Breast epithelium (tissue), 4 donors: ENCODE measurements at regions not wholly inside any gene's neighbourhood (a gene's known extent, or its start where the extent isn't known, plus 50 kb on each side); places are given as distances from the start of the nearest gene placed in this dataset.

Source experiments
- DNase-seq, 2 donors: peaks; one replicate each; pipeline ENCODE4 v3.0.0-alpha.2; 2019; ENCODE audit warnings: low spot score in 2 of 2
- H3K27ac ChIP-seq, 2 donors: fragments of 200-600 bp; sonication (generic) in 1 of 2; one replicate each; pipeline ENCODE4 v1.5.1; 2016 to 2019; ENCODE audit warnings: mild to moderate bottlenecking in 1 of 2
- H3K27me3 ChIP-seq, 2 donors: fragments of 200-600 bp; sonication (generic) in 1 of 2; one replicate each; pipeline versions ENCODE4 v1.5.1 to v1.6.0; 2017 to 2019; ENCODE audit warnings: control low read depth in 1 of 2, mild to moderate bottlenecking in 1 of 2
- H3K36me3 ChIP-seq: fragments of 200-600 bp; one replicate; pipeline ENCODE4 v1.5.1; 2019
- H3K4me1 ChIP-seq, 2 donors: fragments of 200-600 bp; sonication (generic); one replicate each; pipeline ENCODE4 v1.5.1; 2016 to 2019; ENCODE audit warnings: control low read depth in 1 of 2
- H3K4me3 ChIP-seq, 3 donors: fragments of 200-600 bp; sonication (generic); 1 replicate in 2 of 3; 2 replicates in 1 of 3; pipeline ENCODE4 v1.5.1; 2016 to 2019; ENCODE audit warnings: mild to moderate bottlenecking in 3 of 3, moderate library complexity in 2 of 3
- H3K9me3 ChIP-seq, 2 donors: fragments of 200-600 bp; sonication (generic) in 1 of 2; one replicate each; pipeline ENCODE4 v1.5.1; 2016 to 2019; ENCODE audit warnings: control low read depth in 1 of 2
- CTCF ChIP-seq, 3 donors: fragments of 450-650 bp; IDR thresholded peaks; one replicate each; pipeline ENCODE4 v1.5.1; 2016 to 2017; ENCODE audit warnings: antibody characterized with exemption in 3 of 3, mild to moderate bottlenecking in 3 of 3, moderate library complexity in 3 of 3
- POLR2A ChIP-seq: fragments of 450-650 bp; IDR thresholded peaks from one replicate; pipeline ENCODE4 v1.6.1; 2016; ENCODE audit warnings: antibody characterized with exemption, mild to moderate bottlenecking, moderate library complexity
- POLR2AphosphoS5 ChIP-seq, 3 donors: sonication (generic); formaldehyde crosslinking; IDR thresholded peaks; one replicate each; pipeline ENCODE4 v1.6.1; 2017; ENCODE audit warnings: antibody characterized with exemption in 3 of 3
- intact Hi-C: fragments of 100-400 bp; cut with DNase I; formaldehyde crosslinking; loops from one replicate; pipeline ENCODE4 v1.15.1; 2023; ENCODE audit warnings: low total_unique reads

- H3K27me3 ChIP-seq, result no peaks in the 10 kb centered on the region
- H3K36me3 ChIP-seq, result no peaks in the 10 kb centered on the region
- H3K4me1 ChIP-seq, result no peaks in the 10 kb centered on the region
- no peak for DNase-seq
- TF ChIP-seq POLR2AphosphoS5 (IDR thresholded peaks at IDR 0.05), result no peak
- no peak for TF ChIP-seq POLR2A
- TF ChIP-seq CTCF (IDR thresholded peaks at IDR 0.05), result no peak
- intact Hi-C loops, result no loop called here
- H3K27ac ChIP-seq, result no peak overlapping the region
- H3K9me3 ChIP-seq, result no peaks in the 10 kb centered on the region
- H3K4me3 ChIP-seq, result no peak overlapping the region
These were observed 84.0 kb upstream of the KLF6 start for GRCh38 chr10:3869036-3869435.

- no peak for DNase-seq
- H3K4me3 ChIP-seq, result no peak overlapping the region
- no peaks in the 10 kb centered on the region for H3K36me3 ChIP-seq
- no peak overlapping the region for H3K27ac ChIP-seq
- no peaks in the 10 kb centered on the region for H3K27me3 ChIP-seq
- no peak for TF ChIP-seq CTCF (IDR thresholded peaks at IDR 0.05)
- TF ChIP-seq POLR2AphosphoS5 (IDR thresholded peaks at IDR 0.05), result no peak
- TF ChIP-seq POLR2A, result no peak
- intact Hi-C loops, result no loop called here
- H3K9me3 ChIP-seq, result no peaks in the 10 kb centered on the region
- no peaks in the 10 kb centered on the region for H3K4me1 ChIP-seq
These were observed 83.3 kb upstream of the KLF6 start for GRCh38 chr10:3868271-3868664.

- Histone ChIP-seq H3K27ac (no peak overlapping the region), H3K9me3 (no peaks in the 10 kb centered on the region), H3K27me3 (no peaks in the 10 kb centered on the region), H3K4me3 (no peak overlapping the region), H3K4me1 (no peaks in the 10 kb centered on the region), H3K36me3 (no peaks in the 10 kb centered on the region)
- no peak for DNase-seq
- no peak for TF ChIP-seq POLR2AphosphoS5 (IDR thresholded peaks at IDR 0.05)
- no peak for TF ChIP-seq CTCF (IDR thresholded peaks at IDR 0.05)
- TF ChIP-seq POLR2A, result no peak
- intact Hi-C loops, result no loop called here
These were observed 82.7 kb upstream of the KLF6 start for GRCh38 chr10:3867454-3868270.

GRCh38 chr10:3866332-3866731 is 81.3 kb upstream of the KLF6 start:
- TF ChIP-seq CTCF (IDR thresholded peaks at IDR 0.05), result no peak
- TF ChIP-seq POLR2A, result no peak
- TF ChIP-seq POLR2AphosphoS5 (IDR thresholded peaks at IDR 0.05), result no peak
- no peak overlapping the region for H3K27ac ChIP-seq
- intact Hi-C loops, result no loop called here

GRCh38 chr10:3865565-3865964 is 80.6 kb upstream of the KLF6 start:
- intact Hi-C loops, result no loop called here
- Histone ChIP-seq H3K4me1 (no peaks in the 10 kb centered on the region), H3K36me3 (no peaks in the 10 kb centered on the region), H3K27me3 (no peaks in the 10 kb centered on the region), H3K27ac (no peak overlapping the region), H3K9me3 (no peaks in the 10 kb centered on the region), H3K4me3 (no peak overlapping the region)
- no peak for DNase-seq
- no peak for TF ChIP-seq POLR2AphosphoS5 (IDR thresholded peaks at IDR 0.05)
- no peak for TF ChIP-seq POLR2A
- no peak for TF ChIP-seq CTCF (IDR thresholded peaks at IDR 0.05)

More at GRCh38 chr10:3866332-3866731, 81.3 kb upstream of the KLF6 start:
- Histone ChIP-seq H3K9me3 (no peaks in the 10 kb centered on the region), H3K4me3 (no peak overlapping the region), H3K4me1 (no peaks in the 10 kb centered on the region), H3K36me3 (no peaks in the 10 kb centered on the region), H3K27me3 (no peaks in the 10 kb centered on the region)
- no peak for DNase-seq
